ENCODE measurements at regions not wholly inside any gene's neighbourhood (a gene's known extent, or its start where the extent isn't known, plus 50 kb on each side); places are given as distances from the start of the nearest gene placed in this dataset.
A peak's percentile ranks its signal among the peaks of the same experiment; 100 is the strongest.
"Not testable (repeated sequence)": the region's sequence is repeated elsewhere in the genome, so short reads cannot be mapped to it uniquely, and the experiment has no call there.

DNA sequence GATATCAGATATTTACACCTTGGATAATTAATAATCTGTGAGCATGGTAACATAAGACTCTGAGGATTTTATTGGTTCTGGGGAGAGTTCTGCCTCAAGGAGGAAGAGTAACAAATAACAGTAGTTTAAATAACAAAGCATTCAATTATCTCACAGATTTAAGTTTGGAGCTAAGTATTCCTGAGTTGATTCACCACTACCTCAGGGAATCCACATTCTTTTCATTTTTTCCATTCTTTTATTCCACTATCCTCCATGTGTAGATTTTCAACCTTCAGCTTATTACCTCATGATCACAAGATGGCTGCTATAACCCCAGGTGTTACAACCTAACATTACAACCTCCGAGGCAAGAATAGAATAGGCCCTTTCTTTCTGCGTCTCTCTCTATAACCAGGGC, 252.2 kb upstream of the TOX3 start:
- DNase-seq (ENCODE audit: low read depth, low spot score): no peak

- DNase-seq (ENCODE audit: low read depth, low spot score): no peak
These were observed 240.8 kb upstream of the TOX3 start for GRCh38 chr16:52787709-52788108.

- no peak for DNase-seq (ENCODE audit: low read depth, low spot score)
These were observed 239.1 kb upstream of the TOX3 start for GRCh38 chr16:52786091-52786490.

DNA sequence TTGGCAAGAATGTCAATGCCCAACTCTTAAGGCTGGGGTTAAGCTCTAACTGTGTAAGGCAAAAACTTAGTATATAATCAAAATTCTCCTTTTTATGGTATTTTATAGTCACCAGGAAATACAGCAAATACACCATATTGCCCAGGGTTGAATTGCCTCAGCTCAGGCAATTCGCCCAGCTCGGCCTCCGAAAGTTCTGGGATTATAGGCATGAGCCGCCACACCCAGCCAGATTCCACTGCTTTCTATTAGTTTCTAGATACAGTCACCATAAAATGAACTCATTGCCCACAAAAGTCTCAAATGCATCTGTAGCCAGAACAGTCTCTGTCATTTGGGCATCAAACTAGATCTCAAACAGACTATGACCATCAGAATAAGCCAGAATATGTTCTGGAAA, 238.7 kb upstream of the TOX3 start:
- no peak for DNase-seq (ENCODE audit: low read depth, low spot score)

DNA sequence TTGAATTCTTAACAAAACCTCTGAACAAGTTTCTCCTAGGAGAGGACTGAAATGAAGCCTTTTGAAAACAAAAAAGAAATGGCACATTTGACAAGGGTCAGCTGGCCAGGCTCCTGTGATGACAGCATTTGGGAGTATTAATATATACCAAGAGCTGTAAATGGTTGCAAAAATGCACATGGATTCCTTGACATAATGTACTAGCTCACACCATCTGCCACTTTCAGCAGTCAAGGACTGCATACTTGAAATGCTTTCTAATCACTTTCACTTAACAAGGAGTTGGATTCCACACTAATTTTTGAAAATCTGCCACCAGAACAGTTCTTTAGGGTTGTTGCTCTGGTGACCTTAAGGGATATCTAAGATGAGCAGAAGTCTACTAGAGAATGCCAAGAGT, 236.7 kb upstream of the TOX3 start:
- DNase-seq (ENCODE audit: low read depth, low spot score): no peak

- DNase-seq (ENCODE audit: low read depth, low spot score): no peak
These were observed 234.2 kb upstream of the TOX3 start for GRCh38 chr16:52781005-52781630.

- DNase-seq (ENCODE audit: low read depth, low spot score): no peak
These were observed 226.1 kb upstream of the TOX3 start for GRCh38 chr16:52773026-52773425.

DNA sequence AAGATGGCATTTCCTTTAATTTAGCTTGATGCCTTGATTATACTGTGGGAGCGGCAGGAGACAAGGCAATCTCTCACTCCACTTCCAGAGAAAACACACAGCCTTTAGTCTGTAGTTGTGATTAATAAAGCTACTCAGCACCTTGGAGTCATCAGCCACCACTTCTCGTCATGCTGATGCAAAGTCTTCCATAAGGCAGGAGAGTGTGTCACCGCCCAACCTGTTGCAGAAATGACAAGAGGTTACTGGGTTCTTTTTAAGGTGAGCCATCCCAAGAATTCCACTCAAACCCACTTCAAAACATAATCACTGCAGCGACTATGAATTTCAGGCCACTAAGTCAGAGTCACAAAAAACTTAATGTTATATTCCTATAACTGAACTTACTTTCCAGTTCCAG, 223.9 kb upstream of the TOX3 start:
- DNase-seq (ENCODE audit: low read depth, low spot score): no peak

- DNase-seq (ENCODE audit: low read depth, low spot score): no peak
These were observed 211.5 kb upstream of the TOX3 start for GRCh38 chr16:52758473-52758855.

DNA sequence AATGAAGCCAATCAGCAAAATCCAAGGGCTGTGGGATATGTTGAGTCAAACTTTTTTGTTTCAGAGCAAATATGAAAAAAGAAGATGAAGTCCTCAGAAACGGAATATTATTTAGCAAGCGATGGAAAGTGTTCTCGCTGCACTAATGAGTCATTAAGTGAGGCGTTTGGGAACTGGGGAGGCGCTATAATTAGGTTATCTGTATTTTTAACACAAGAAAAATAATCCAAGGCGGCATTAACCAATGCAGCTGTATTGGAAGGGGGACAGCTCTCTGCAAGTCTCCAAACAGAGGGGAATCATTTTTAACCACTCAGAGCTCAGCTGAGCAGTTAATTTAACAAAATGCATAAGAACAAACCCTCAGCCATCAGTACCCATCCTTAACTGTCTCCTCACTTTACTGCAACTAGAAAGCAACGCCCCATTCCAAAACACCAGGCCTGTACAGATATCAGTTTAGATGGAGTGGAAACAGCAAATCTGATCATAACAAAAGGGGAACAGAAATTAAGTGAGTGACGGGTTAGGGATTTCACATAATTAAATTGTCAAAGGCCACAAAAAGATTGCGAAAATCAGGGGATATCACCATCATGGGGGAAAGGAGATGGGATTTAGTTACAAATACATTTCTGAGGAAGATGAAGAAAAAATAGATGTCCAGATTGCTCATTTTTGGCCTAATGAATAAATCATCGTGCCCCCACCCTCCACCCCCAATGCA, 211.0 kb upstream of the TOX3 start:
- DNase-seq (ENCODE audit: low read depth, low spot score): no peak

DNA sequence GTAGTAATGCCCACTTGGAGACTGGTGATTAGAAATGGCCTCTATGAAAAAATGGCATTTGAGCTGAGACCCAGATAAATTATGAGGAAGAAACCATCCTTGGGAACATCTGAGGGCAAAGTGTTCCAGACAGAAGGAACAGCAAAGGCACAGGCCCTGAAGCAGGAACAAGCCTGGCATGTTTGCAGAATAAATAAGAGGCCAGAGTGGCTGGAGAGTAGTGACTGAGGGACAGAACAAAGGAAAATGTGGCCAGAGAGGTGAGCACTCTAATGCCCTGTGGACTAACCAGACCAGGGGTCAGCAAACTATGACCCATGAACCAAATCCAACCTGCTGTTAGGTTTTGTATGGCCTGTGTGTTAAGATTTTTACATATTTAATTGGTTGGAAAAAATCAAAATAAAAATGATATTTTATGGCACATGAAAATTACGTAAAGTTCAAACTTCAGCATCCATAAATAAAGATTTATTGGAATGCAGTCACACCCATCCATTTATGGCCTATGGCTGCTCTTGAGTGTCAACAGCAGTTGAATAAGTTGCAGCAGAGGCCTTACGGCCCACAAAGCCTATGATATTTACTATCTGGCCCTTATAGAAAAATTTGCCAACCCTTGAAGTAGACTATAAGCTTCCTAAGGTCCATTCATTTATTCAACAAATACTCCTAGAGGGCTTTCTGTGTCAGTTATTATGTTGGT, 210.0 kb upstream of the TOX3 start:
- peak; percentile 12 for DNase-seq (ENCODE audit: low read depth, low spot score)

DNA sequence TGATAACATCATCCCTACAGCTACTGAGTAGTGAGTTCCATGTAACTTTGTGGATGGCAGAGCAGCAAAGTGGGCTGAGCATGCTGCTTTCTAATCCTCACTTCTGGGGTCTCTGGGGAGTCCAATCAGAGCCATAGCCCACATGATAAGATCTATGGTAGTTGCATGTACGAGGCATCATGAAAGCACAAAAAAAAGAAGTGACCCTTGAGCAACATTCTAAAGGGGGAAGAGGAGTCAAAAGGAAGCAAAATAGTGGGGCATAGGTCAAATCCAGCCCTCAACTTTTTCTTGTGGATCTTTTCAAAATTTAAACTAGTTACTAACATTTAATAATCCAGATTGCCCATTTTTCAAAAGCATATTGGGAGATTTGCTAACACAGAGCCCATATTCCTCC, 208.5 kb upstream of the TOX3 start:
- no peak for DNase-seq (ENCODE audit: low read depth, low spot score)

DNA sequence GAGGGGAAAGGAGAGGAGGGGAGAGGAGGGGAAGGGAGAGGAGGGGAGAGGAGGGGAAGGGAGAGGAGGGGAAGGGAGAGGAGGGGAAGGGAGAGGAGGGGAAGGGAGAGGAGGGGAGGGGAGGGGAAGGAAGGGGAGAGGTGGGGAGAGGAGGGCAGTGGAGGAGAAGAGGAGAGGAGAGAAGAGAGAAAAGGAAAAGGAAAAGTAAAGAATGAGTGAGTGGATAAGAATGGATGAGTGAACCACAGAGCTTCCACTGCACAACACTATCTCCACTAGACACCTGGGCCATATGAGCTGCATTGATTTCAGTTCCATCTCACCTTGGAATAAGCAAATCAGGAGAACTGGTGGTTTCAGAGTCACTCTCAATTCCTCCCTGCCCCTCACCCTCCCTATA, 204.1 kb upstream of the TOX3 start:
- DNase-seq (ENCODE audit: low read depth, low spot score): no peak

DNA sequence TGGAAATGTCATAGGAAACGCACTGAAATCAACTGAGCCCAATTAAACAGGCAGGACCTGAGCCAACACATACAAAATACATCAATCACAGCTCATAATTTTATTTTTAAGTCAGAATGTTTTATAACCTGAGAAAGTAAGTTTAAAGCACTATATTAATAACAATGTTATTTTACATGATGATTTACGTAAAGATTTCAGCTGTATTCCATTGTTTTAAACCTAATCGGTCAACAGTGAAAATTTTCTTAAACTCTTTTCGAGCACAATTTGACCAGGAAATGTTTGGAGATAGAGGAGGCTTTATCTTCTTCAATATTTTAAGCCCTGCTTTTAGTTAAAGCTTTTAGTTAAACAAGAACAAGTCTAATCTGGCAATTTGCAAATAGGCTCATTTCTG, 201.8 kb upstream of the TOX3 start:
- DNase-seq (ENCODE audit: low read depth, low spot score): no peak

- DNase-seq (ENCODE audit: low read depth, low spot score): no peak
These were observed 200.2 kb upstream of the TOX3 start for GRCh38 chr16:52747088-52747595.

DNA sequence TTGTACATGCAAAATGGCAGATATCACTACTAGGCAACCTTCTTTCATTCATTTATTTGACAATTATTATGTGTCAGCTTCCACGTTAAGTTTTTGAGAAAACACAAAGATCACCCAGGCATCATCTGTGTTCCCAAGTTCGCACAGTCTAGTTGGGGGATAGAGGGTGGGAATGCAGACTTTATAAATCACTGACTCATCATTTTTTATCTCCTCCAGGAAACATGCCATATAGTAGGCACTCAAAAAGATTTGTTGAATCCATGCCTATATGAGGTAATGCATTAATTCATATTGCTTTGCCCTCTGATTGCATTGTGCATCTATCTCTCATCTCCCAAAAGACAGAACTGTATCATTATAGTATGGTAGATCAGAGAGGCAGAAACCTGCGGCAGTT, 196.8 kb upstream of the TOX3 start:
- DNase-seq (ENCODE audit: low read depth, low spot score): no peak

DNA sequence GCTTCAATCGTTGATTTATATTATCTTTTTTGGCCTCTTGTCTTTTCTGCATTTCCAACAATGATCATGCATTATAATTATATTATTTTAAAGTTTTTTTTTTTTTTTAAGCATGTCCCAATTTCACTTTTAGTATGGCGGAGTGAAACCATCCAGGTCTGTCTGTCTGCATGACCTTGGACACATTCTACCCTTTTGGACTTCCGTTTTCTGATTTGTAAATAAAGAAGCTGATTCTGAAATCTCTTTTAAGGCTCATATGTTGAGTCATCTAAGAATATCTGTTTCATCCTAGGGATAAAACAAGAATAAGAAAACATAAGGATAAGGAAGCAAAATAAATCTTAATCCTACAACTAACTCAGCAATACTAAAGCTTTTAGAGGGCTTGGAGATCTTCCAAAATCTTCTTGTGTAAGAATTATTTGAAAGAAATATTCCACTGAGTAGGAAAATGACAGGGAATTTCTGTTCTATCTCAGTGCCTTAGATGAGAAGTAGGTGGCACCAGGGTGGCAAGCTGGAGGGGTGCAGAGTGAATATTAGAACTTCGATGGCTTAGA, 195.7 kb upstream of the TOX3 start:
- DNase-seq (ENCODE audit: low read depth, low spot score): no peak

GRCh38 chr16:52742052-52742451, 195.1 kb upstream of the TOX3 start:
- peak; percentile 13 for DNase-seq (ENCODE audit: low read depth, low spot score)

GRCh38 chr16:52741351-52741750, 194.4 kb upstream of the TOX3 start:
- DNase-seq (ENCODE audit: low read depth, low spot score): peak; percentile 62

DNA sequence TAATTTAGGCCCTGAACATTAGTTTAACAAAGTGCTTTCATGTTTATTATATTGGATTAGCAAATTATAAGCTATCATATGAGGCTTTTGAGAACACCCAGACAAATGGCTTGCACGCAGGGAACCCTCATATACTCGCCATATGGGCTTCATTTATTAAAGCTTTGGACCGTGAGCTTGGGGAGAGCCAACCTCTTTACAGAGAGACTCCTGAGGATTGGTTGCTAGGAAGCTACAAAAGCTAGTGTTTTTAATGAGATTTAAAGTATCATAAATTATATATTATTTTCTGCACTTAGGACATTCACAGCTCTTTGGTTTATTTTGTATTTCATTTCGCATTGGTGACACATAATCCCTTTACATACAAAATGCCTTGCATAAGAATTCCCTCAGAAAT, 193.8 kb upstream of the TOX3 start:
- no peak for DNase-seq (ENCODE audit: low read depth, low spot score)

DNA sequence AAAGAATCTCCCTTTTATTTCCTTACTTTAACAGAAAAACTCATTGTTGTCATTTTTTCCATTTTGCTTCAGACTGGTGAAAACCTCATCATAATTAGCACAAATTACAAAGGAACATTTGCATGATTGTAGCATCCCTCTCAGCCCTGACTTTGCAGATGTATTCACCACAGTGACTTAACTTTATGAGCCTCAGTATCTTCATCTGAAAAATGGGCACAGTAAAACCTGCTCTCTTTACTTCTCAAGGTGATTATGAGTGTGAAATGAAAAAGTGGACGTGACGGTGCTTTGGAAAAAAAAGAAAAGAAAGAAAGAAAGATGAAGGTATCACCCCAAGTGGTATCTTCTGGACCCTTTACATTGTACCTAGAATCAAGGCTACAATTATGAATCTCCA, 193.4 kb upstream of the TOX3 start:
- DNase-seq (ENCODE audit: low read depth, low spot score): no peak

DNA sequence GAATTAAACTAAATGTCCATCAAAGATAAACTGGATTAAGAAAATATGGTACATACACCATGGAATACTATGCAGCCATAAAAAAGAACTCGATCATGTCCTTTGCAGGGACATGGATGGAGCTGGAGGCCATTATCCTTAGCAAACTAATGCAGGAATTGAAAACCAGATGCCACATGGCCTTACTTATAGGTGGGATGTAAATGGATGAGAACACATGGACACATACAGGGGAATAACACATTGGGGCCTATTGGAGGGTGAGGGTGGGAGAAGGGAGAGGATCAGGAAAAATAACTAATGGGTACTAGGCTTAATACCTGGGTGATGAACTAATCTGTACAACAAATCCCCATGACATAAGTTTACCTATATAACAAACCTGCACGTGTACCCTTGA, 192.0 kb upstream of the TOX3 start:
- DNase-seq (ENCODE audit: low read depth, low spot score): not testable (repeated sequence)
